ENCODE measurements at regions not wholly inside any gene's neighbourhood (a gene's known extent, or its start where the extent isn't known, plus 50 kb on each side); places are given as distances from the start of the nearest gene placed in this dataset.
"Not testable (repeated sequence)": the region's sequence is repeated elsewhere in the genome, so short reads cannot be mapped to it uniquely, and the experiment has no call there.

GRCh38 chr4:163077680-163078079 is 89.0 kb downstream of the NAF1 start:
- no peak for DNase-seq (ENCODE audit: low read depth in 3 of 3, low spot score in 2 of 3)

- DNase-seq (ENCODE audit: low read depth in 3 of 3, low spot score in 2 of 3) = no peak
These were observed 94.5 kb downstream of the NAF1 start for GRCh38 chr4:163072222-163072621.

GRCh38 chr4:163071308-163071707 is 95.4 kb downstream of the NAF1 start:
- no peak for DNase-seq (ENCODE audit: low read depth in 3 of 3, low spot score in 2 of 3)

GRCh38 chr4:163070023-163070422 is 96.7 kb downstream of the NAF1 start:
- no peak for DNase-seq (ENCODE audit: low read depth in 3 of 3, low spot score in 2 of 3)

- DNase-seq (ENCODE audit: low read depth in 3 of 3, low spot score in 2 of 3) = no peak
These were observed 102.8 kb downstream of the NAF1 start for GRCh38 chr4:163063891-163064290.

- DNase-seq (ENCODE audit: low read depth in 3 of 3, low spot score in 2 of 3) = no peak
These were observed 118.2 kb downstream of the NAF1 start for GRCh38 chr4:163048447-163048846.

- DNase-seq (ENCODE audit: low read depth in 3 of 3, low spot score in 2 of 3) = no peak
These were observed 124.4 kb downstream of the NAF1 start for GRCh38 chr4:163042306-163042705.

- DNase-seq (ENCODE audit: low read depth in 3 of 3, low spot score in 2 of 3) = no peak
These were observed 149.6 kb downstream of the NAF1 start for GRCh38 chr4:163017135-163017534.

- no peak for DNase-seq (ENCODE audit: low read depth in 3 of 3, low spot score in 2 of 3)
These were observed 153.9 kb downstream of the NAF1 start for GRCh38 chr4:163012816-163013215.

- no peak for DNase-seq (ENCODE audit: low read depth in 3 of 3, low spot score in 2 of 3)
These were observed 162.7 kb downstream of the NAF1 start for GRCh38 chr4:163003979-163004378.

- DNase-seq (ENCODE audit: low read depth in 3 of 3, low spot score in 2 of 3) = no peak
These were observed 178.2 kb downstream of the NAF1 start for GRCh38 chr4:162988530-162988929.

- no peak for DNase-seq (ENCODE audit: low read depth in 3 of 3, low spot score in 2 of 3)
These were observed 181.6 kb downstream of the NAF1 start for GRCh38 chr4:162985131-162985530.

- DNase-seq (ENCODE audit: low read depth in 3 of 3, low spot score in 2 of 3) = no peak
These were observed 182.1 kb downstream of the NAF1 start for GRCh38 chr4:162984621-162985020.

GRCh38 chr4:162981823-162982222 is 184.9 kb downstream of the NAF1 start:
- DNase-seq (ENCODE audit: low read depth in 3 of 3, low spot score in 2 of 3) = no peak

- no peak for DNase-seq (ENCODE audit: low read depth in 3 of 3, low spot score in 2 of 3)
These were observed 188.3 kb downstream of the NAF1 start for GRCh38 chr4:162978398-162978797.

- DNase-seq (ENCODE audit: low read depth in 3 of 3, low spot score in 2 of 3) = no peak
These were observed 188.9 kb downstream of the NAF1 start for GRCh38 chr4:162977788-162978187.

GRCh38 chr4:162972661-162973330 is 193.9 kb downstream of the NAF1 start:
- DNase-seq (ENCODE audit: low read depth in 3 of 3, low spot score in 2 of 3) = no peak

- no peak for DNase-seq (ENCODE audit: low read depth in 3 of 3, low spot score in 2 of 3)
These were observed 197.5 kb downstream of the NAF1 start for GRCh38 chr4:162969194-162969593.

- DNase-seq (ENCODE audit: low read depth in 3 of 3, low spot score in 2 of 3) = not testable (repeated sequence)
These were observed 200.7 kb downstream of the NAF1 start for GRCh38 chr4:162965978-162966377.

- DNase-seq (ENCODE audit: low read depth in 3 of 3, low spot score in 2 of 3) = peak in 1 of 3 donors; percentile 7
These were observed 207.6 kb downstream of the NAF1 start for GRCh38 chr4:162959046-162959445.

- DNase-seq (ENCODE audit: low read depth in 3 of 3, low spot score in 2 of 3) = no peak
These were observed 209.1 kb downstream of the NAF1 start for GRCh38 chr4:162957521-162958143.

- DNase-seq (ENCODE audit: low read depth in 3 of 3, low spot score in 2 of 3) = no peak
These were observed 211.7 kb downstream of the NAF1 start for GRCh38 chr4:162954976-162955375.

- DNase-seq (ENCODE audit: low read depth in 3 of 3, low spot score in 2 of 3) = no peak
These were observed 214.5 kb downstream of the NAF1 start for GRCh38 chr4:162952232-162952631.
